Fibroblast of lung (primary cell): ENCODE measurements at regions not wholly inside any gene's neighbourhood (a gene's known extent, or its start where the extent isn't known, plus 50 kb on each side); places are given as distances from the start of the nearest gene placed in this dataset.

Experiments used
- DNase-seq, 2 donors: peaks; one replicate each; pipeline versions ENCODE4 v3.0.0 to v3.0.0-alpha.2; 2010; ENCODE audit warnings: low read depth in 2 of 2
- H2AFZ ChIP-seq: 2 replicates; pipeline ENCODE4 v1.5.1; 2012; ENCODE audit warnings: low read length, control low read depth, inconsistent platforms
- H3K27ac ChIP-seq: 2 replicates; pipeline ENCODE4 v1.5.1; 2011; ENCODE audit warnings: low read length, control low read depth; ENCODE audit not compliant: insufficient read depth
- H3K27me3 ChIP-seq: 2 replicates; pipeline ENCODE4 v1.5.1; 2011; ENCODE audit warnings: mild to moderate bottlenecking, low read length; ENCODE audit not compliant: control insufficient read depth, insufficient read depth
- H3K36me3 ChIP-seq: 2 replicates; pipeline ENCODE4 v1.5.1; 2011; ENCODE audit warnings: low read length; ENCODE audit not compliant: control insufficient read depth, insufficient read depth
- H3K4me1 ChIP-seq: 2 replicates; pipeline ENCODE4 v1.5.1; 2011; ENCODE audit warnings: low read length; ENCODE audit not compliant: control insufficient read depth, insufficient read depth; ENCODE audit errors: extremely low read depth
- H3K4me2 ChIP-seq: 2 replicates; pipeline ENCODE4 v1.5.1; 2011; ENCODE audit warnings: low read length, control low read depth; ENCODE audit not compliant: insufficient read depth; ENCODE audit errors: extremely low read depth
- H3K4me3 ChIP-seq, 4 experiments: fragments of 200-600 bp in 1 of 4; sonication (generic) in 1 of 4; replicated peaks in 1 of 4; 2 replicates each; pipeline ENCODE4 v1.5.1; 2011 to 2016; ENCODE audit warnings: low read length in 4 of 4, low read depth in 3 of 4, mild to moderate bottlenecking in 3 of 4, control low read depth in 2 of 4, inconsistent platforms in 1 of 4, mixed read lengths in 1 of 4; ENCODE audit not compliant: insufficient read depth in 1 of 4; ENCODE audit errors: control extremely low read depth in 1 of 4
- H3K79me2 ChIP-seq: 2 replicates; pipeline ENCODE4 v1.5.1; 2012; ENCODE audit warnings: mild to moderate bottlenecking, low read length, inconsistent platforms; ENCODE audit not compliant: control insufficient read depth, insufficient read depth
- H3K9ac ChIP-seq: 2 replicates; pipeline ENCODE4 v1.5.1; 2011; ENCODE audit warnings: mild to moderate bottlenecking, low read length, control low read depth; ENCODE audit not compliant: insufficient read depth
- H3K9me3 ChIP-seq: 2 replicates; pipeline ENCODE4 v1.5.1; 2012; ENCODE audit warnings: low read depth, low read length; ENCODE audit not compliant: control insufficient read depth, insufficient read depth
- H4K20me1 ChIP-seq: 2 replicates; pipeline ENCODE4 v1.5.1; 2011; ENCODE audit warnings: low read length; ENCODE audit not compliant: control insufficient read depth, insufficient read depth; ENCODE audit errors: extremely low read depth
- CTCF ChIP-seq, 2 donors: IDR thresholded peaks in 1 of 2; conservative IDR thresholded peaks in 1 of 2; 1 replicate in 1 of 2; 2 replicates in 1 of 2; pipeline ENCODE4 v1.5.1; 2011 to 2012; ENCODE audit warnings: low read length in 2 of 2, control low read depth in 1 of 2, inconsistent platforms in 1 of 2, low read depth in 1 of 2, mild to moderate bottlenecking in 1 of 2
- EZH2 ChIP-seq: IDR thresholded peaks from 2 replicates; pipeline ENCODE4 v1.5.1; 2012; ENCODE audit warnings: low read length, control low read depth, mild to moderate bottlenecking; ENCODE audit errors: missing control alignments

- no peak overlapping the region for H3K27ac ChIP-seq
- no peak overlapping the region for H2AFZ ChIP-seq
- H3K4me1 ChIP-seq: peaks cover 3% of the 10 kb centered on the region
- no peaks in the 10 kb centered on the region for H4K20me1 ChIP-seq
- H3K27me3 ChIP-seq: no peaks in the 10 kb centered on the region
- DNase-seq: peak in 1 of 2 donors; percentile 8
- H3K9me3 ChIP-seq: no peaks in the 10 kb centered on the region
- no peaks in the 10 kb centered on the region for H3K36me3 ChIP-seq
- TF ChIP-seq EZH2: no peak
- no peak for TF ChIP-seq CTCF (conservative IDR thresholded peaks at IDR 0.05 in 1 of 2, IDR thresholded peaks at IDR 0.05 in 1 of 2; ENCODE audit: low read depth in 1 of 2, low read length in 2 of 2)
- H3K9ac ChIP-seq: no peak overlapping the region
- H3K79me2 ChIP-seq: no peaks in the 10 kb centered on the region
- no peak overlapping the region for H3K4me3 ChIP-seq
- H3K4me2 ChIP-seq: no peak overlapping the region
Measured at GRCh38 chr2:18790509-18791171, 201.3 kb upstream of the NT5C1B start.

- Histone ChIP-seq H3K4me3 (no peak overlapping the region), H3K36me3 (no peaks in the 10 kb centered on the region), H3K4me2 (no peak overlapping the region), H3K79me2 (no peaks in the 10 kb centered on the region), H4K20me1 (no peaks in the 10 kb centered on the region), H3K27me3 (no peaks in the 10 kb centered on the region), H3K4me1 (peaks cover 3% of the 10 kb centered on the region), H3K9ac (no peak overlapping the region), H2AFZ (no peak overlapping the region), H3K9me3 (no peaks in the 10 kb centered on the region), H3K27ac (no peak overlapping the region)
- DNase-seq: peak; percentile 76
- TF ChIP-seq CTCF (conservative IDR thresholded peaks at IDR 0.05 in 1 of 2, IDR thresholded peaks at IDR 0.05 in 1 of 2; ENCODE audit: low read depth in 1 of 2, low read length in 2 of 2): no peak
- no peak for TF ChIP-seq EZH2
Measured at GRCh38 chr2:18788592-18788991, 199.2 kb upstream of the NT5C1B start.

- TF ChIP-seq EZH2 (no peak), CTCF (conservative IDR thresholded peaks at IDR 0.05 in 1 of 2, IDR thresholded peaks at IDR 0.05 in 1 of 2; ENCODE audit: low read depth in 1 of 2, low read length in 2 of 2) (no peak)
- H4K20me1 ChIP-seq: no peaks in the 10 kb centered on the region
- H3K9ac ChIP-seq: no peak overlapping the region
- no peak overlapping the region for H2AFZ ChIP-seq
- no peak overlapping the region for H3K4me2 ChIP-seq
- H3K4me3 ChIP-seq: no peak overlapping the region
- no peaks in the 10 kb centered on the region for H3K9me3 ChIP-seq
- no peaks in the 10 kb centered on the region for H3K36me3 ChIP-seq
- no peaks in the 10 kb centered on the region for H3K79me2 ChIP-seq
- DNase-seq: no peak
- peaks cover 3% of the 10 kb centered on the region for H3K4me1 ChIP-seq
- H3K27ac ChIP-seq: no peak overlapping the region
- no peaks in the 10 kb centered on the region for H3K27me3 ChIP-seq
Measured at GRCh38 chr2:18787726-18788125, 198.4 kb upstream of the NT5C1B start.
